ENCODE measurements at regions not wholly inside any gene's neighbourhood (a gene's known extent, or its start where the extent isn't known, plus 50 kb on each side); places are given as distances from the start of the nearest gene placed in this dataset.

GRCh38 chr5:143585970-143586369 is 182.5 kb upstream of the NR3C1 start:
- intact Hi-C loops (cut with DNase I) = no loop called here
- no peak for ATAC-seq
- no peaks in the 10 kb centered on the region for H3K36me3 ChIP-seq (replicated peaks in 1 of 2; ENCODE audit: insufficient read depth in 1 of 2, low read depth in 2 of 2)
- no peak overlapping the region for H3K27ac ChIP-seq
- H3K4me3 ChIP-seq = no peak overlapping the region
- no peak for DNase-seq
- no peaks in the 10 kb centered on the region for H3K9me3 ChIP-seq
- H3K27me3 ChIP-seq = no peaks in the 10 kb centered on the region
- no peaks in the 10 kb centered on the region for H3K4me1 ChIP-seq
- no peak for TF ChIP-seq POLR2A (IDR thresholded peaks at IDR 0.05)
- TF ChIP-seq CTCF (IDR thresholded peaks at IDR 0.05) = no peak

GRCh38 chr5:143583409-143583808 is 179.9 kb upstream of the NR3C1 start:
- DNase-seq (no peak), ATAC-seq (no peak)
- Histone ChIP-seq H3K27me3 (no peaks in the 10 kb centered on the region), H3K9me3 (no peaks in the 10 kb centered on the region), H3K27ac (no peak overlapping the region), H3K4me1 (no peaks in the 10 kb centered on the region), H3K4me3 (no peak overlapping the region), H3K36me3 (replicated peaks in 1 of 2; ENCODE audit: insufficient read depth in 1 of 2, low read depth in 2 of 2) (no peaks in the 10 kb centered on the region)
- TF ChIP-seq POLR2A (IDR thresholded peaks at IDR 0.05) (no peak), CTCF (IDR thresholded peaks at IDR 0.05) (no peak)
- 56 to 70% methylated on average over 1 of the region's 1 CpG for WGBS, 2 donors
- intact Hi-C loops (cut with DNase I) = no loop called here

GRCh38 chr5:143582869-143583268 is 179.4 kb upstream of the NR3C1 start:
- Histone ChIP-seq H3K4me3 (no peak overlapping the region), H3K27ac (no peak overlapping the region), H3K27me3 (no peaks in the 10 kb centered on the region), H3K36me3 (replicated peaks in 1 of 2; ENCODE audit: insufficient read depth in 1 of 2, low read depth in 2 of 2) (no peaks in the 10 kb centered on the region), H3K4me1 (no peaks in the 10 kb centered on the region), H3K9me3 (no peaks in the 10 kb centered on the region)
- DNase-seq (no peak), ATAC-seq (no peak)
- intact Hi-C loops (cut with DNase I) = no loop called here
- WGBS, 2 donors = 68 to 74% methylated on average over 5 of the region's 5 CpGs
- TF ChIP-seq CTCF (IDR thresholded peaks at IDR 0.05) = no peak

GRCh38 chr5:143582176-143582575 is 178.7 kb upstream of the NR3C1 start:
- 38 to 39% methylated on average over 4 of the region's 4 CpGs for WGBS, 2 donors
- Histone ChIP-seq H3K27me3 (no peaks in the 10 kb centered on the region), H3K4me3 (no peak overlapping the region), H3K4me1 (no peaks in the 10 kb centered on the region), H3K36me3 (replicated peaks in 1 of 2; ENCODE audit: insufficient read depth in 1 of 2, low read depth in 2 of 2) (no peaks in the 10 kb centered on the region), H3K9me3 (no peaks in the 10 kb centered on the region), H3K27ac (no peak overlapping the region)
- TF ChIP-seq POLR2A (IDR thresholded peaks at IDR 0.05) (no peak), CTCF (IDR thresholded peaks at IDR 0.05) (no peak)
- ATAC-seq = no peak
- intact Hi-C loops (cut with DNase I) = no loop called here
- DNase-seq = no peak

GRCh38 chr5:143581649-143582048 is 178.2 kb upstream of the NR3C1 start:
- intact Hi-C loops (cut with DNase I) = no loop called here
- TF ChIP-seq POLR2A (IDR thresholded peaks at IDR 0.05) = no peak
- no peak for TF ChIP-seq CTCF (IDR thresholded peaks at IDR 0.05)
- Histone ChIP-seq H3K27ac (no peak overlapping the region), H3K4me1 (no peaks in the 10 kb centered on the region), H3K9me3 (no peaks in the 10 kb centered on the region), H3K36me3 (replicated peaks in 1 of 2; ENCODE audit: insufficient read depth in 1 of 2, low read depth in 2 of 2) (no peaks in the 10 kb centered on the region), H3K4me3 (no peak overlapping the region), H3K27me3 (no peaks in the 10 kb centered on the region)
- ATAC-seq (no peak), DNase-seq (no peak)
- WGBS, 2 donors = 79 to 82% methylated on average over 2 of the region's 2 CpGs

Measured in body of pancreas (tissue), 4 donors.